ENCODE measurements at regions not wholly inside any gene's neighbourhood (a gene's known extent, or its start where the extent isn't known, plus 50 kb on each side); places are given as distances from the start of the nearest gene placed in this dataset.

DNA sequence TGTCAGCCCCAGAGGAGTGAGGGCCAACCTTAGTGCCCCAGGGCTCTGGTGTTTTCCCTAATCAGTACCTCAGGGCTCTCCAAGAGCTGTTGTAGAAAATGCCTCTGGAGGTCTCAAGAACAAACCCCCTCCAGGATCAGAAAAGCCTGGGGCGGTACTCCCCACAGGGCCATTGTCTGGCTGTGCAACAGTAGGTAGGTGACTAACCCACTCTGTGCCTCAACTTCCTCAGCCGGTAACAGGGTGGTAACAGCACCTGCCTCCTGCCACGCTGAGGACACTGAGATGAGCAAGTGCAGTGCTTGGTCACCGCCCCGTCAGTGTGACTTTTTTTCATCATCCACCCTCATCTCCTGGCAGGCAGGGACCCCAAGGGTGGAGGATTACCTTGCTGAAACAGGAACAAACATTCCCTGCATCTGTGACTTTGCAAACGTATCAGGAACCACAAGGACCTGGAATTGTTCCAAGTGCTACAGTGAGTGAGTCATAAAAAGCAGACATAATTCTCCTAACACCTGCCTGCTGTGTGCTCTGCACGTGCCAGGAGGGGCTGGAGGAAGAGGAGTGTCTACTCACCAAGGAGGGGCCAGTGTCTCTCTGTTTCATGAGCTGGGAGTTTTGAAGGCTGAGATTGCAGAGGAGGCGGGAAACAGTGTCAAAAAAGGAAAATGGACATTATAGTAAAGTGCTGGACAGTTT is 440.8 kb downstream of the NPHP4 start:
- no peak overlapping the region for H3K4me3 ChIP-seq (ENCODE audit: low read length in 2 of 2)
- peak in 1 of 9 donors; percentile 16 for DNase-seq (ENCODE audit: low read depth in 6 of 9, low spot score in 9 of 9)
- H3K4me1 ChIP-seq (ENCODE audit: control insufficient read depth in 2 of 2, insufficient read depth in 2 of 2, low read length in 2 of 2) = no peaks in the 10 kb centered on the region
- H3K36me3 ChIP-seq (ENCODE audit: control insufficient read depth in 2 of 2, insufficient read depth in 2 of 2, low read length in 1 of 2) = no peaks in the 10 kb centered on the region
- 21% methylated on average over 8 of the region's 8 CpGs for WGBS
- no peak overlapping the region for H3K27ac ChIP-seq (ENCODE audit: low read depth in 1 of 2, low read length in 1 of 2)
- H3K27me3 ChIP-seq (ENCODE audit: control insufficient read depth in 2 of 2, insufficient read depth in 1 of 2, low read length in 1 of 2) = no peaks in the 10 kb centered on the region
- no peaks in the 10 kb centered on the region for H3K9me3 ChIP-seq (ENCODE audit: control insufficient read depth in 2 of 2, insufficient read depth in 1 of 2, low read length in 1 of 2)

DNA sequence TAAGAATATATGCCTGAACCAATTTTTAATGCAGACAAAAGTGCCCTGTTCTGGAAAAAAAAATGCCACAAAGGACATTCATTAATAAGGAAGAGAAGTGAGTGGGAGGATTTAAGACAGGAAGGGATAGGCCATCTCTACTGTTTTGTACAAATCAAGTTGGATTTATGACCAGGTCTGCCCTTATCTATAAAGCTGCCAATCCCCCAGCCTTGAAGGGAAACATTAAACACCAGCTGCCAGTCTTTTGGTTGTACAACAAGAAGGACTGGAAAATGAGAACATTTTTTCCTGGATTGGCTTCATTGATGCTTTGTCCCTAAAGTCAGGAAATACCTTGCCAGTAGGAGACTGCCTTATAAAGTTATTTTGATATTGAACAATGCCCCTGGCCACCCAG is 444.0 kb downstream of the NPHP4 start:
- Histone ChIP-seq H3K4me1 (ENCODE audit: control insufficient read depth in 2 of 2, insufficient read depth in 2 of 2, low read length in 2 of 2) (no peaks in the 10 kb centered on the region), H3K27ac (ENCODE audit: low read depth in 1 of 2, low read length in 1 of 2) (no peak overlapping the region), H3K9me3 (ENCODE audit: control insufficient read depth in 2 of 2, insufficient read depth in 1 of 2, low read length in 1 of 2) (no peaks in the 10 kb centered on the region), H3K36me3 (ENCODE audit: control insufficient read depth in 2 of 2, insufficient read depth in 2 of 2, low read length in 1 of 2) (no peaks in the 10 kb centered on the region), H3K27me3 (ENCODE audit: control insufficient read depth in 2 of 2, insufficient read depth in 1 of 2, low read length in 1 of 2) (no peaks in the 10 kb centered on the region), H3K4me3 (ENCODE audit: low read length in 2 of 2) (no peak overlapping the region)
- DNase-seq (ENCODE audit: low read depth in 6 of 9, low spot score in 9 of 9) = no peak

- 90% methylated on average over 5 of the region's 5 CpGs for whole genome bisulfite sequencing
- H3K27me3 ChIP-seq (ENCODE audit: control insufficient read depth in 2 of 2, insufficient read depth in 1 of 2, low read length in 1 of 2) = no peaks in the 10 kb centered on the region
Measured at GRCh38 chr1:5543235-5543634, 449.0 kb downstream of the NPHP4 start.

GRCh38 chr1:5532811-5533210 is 459.4 kb downstream of the NPHP4 start:
- DNase-seq (ENCODE audit: low read depth in 6 of 9, low spot score in 9 of 9) = no peak
- Histone ChIP-seq H3K36me3 (ENCODE audit: control insufficient read depth in 2 of 2, insufficient read depth in 2 of 2, low read length in 1 of 2) (no peaks in the 10 kb centered on the region), H3K4me1 (ENCODE audit: control insufficient read depth in 2 of 2, insufficient read depth in 2 of 2, low read length in 2 of 2) (no peaks in the 10 kb centered on the region), H3K27ac (ENCODE audit: low read depth in 1 of 2, low read length in 1 of 2) (no peak overlapping the region), H3K9me3 (ENCODE audit: control insufficient read depth in 2 of 2, insufficient read depth in 1 of 2, low read length in 1 of 2) (no peaks in the 10 kb centered on the region), H3K27me3 (ENCODE audit: control insufficient read depth in 2 of 2, insufficient read depth in 1 of 2, low read length in 1 of 2) (no peaks in the 10 kb centered on the region), H3K4me3 (ENCODE audit: low read length in 2 of 2) (no peak overlapping the region)
- WGBS = 98% methylated on average over 3 of the region's 3 CpGs

More at GRCh38 chr1:5543235-5543634, 449.0 kb downstream of the NPHP4 start:
- Histone ChIP-seq H3K36me3 (ENCODE audit: control insufficient read depth in 2 of 2, insufficient read depth in 2 of 2, low read length in 1 of 2) (no peaks in the 10 kb centered on the region), H3K4me3 (ENCODE audit: low read length in 2 of 2) (no peak overlapping the region), H3K27ac (ENCODE audit: low read depth in 1 of 2, low read length in 1 of 2) (no peak overlapping the region), H3K4me1 (ENCODE audit: control insufficient read depth in 2 of 2, insufficient read depth in 2 of 2, low read length in 2 of 2) (no peaks in the 10 kb centered on the region), H3K9me3 (ENCODE audit: control insufficient read depth in 2 of 2, insufficient read depth in 1 of 2, low read length in 1 of 2) (no peaks in the 10 kb centered on the region)
- DNase-seq (ENCODE audit: low read depth in 6 of 9, low spot score in 9 of 9) = no peak

DNA sequence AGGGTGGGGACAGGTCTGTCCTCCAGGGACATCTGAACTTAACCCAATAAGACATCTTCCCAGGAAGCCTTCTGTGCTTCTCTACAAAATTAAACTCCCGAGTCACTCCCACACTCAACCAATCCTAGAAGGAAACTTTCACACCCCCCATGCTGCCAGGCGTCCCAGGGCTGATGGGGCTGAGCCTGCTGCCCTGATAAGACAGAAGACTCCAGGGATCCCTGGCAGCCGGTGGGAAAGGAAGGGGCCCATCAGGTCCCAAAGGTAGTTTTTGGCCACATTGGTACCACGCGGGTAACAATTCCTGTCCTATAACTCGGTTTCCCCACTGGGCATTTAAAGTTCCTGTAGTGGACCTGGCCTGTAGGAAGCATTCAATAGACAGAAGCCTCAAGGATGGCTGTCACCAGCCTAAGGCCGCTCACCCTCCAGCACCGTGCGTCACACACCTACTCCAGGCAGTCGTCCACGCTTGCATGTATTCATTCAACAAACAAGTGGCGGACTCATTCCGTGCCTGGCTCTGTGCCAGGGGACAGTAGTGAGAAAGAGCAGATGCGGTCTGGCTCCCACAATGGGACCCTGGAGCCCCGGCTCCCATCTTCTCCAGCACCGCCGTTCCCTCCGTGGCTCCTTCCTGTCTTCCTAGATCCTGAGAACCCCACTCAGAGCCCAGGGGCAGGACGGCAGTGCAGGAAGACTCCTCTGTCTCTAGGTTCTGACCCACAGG is 465.2 kb downstream of the NPHP4 start:
- DNase-seq (ENCODE audit: low read depth in 6 of 9, low spot score in 9 of 9) = no peak
- Histone ChIP-seq H3K36me3 (ENCODE audit: control insufficient read depth in 2 of 2, insufficient read depth in 2 of 2, low read length in 1 of 2) (no peaks in the 10 kb centered on the region), H3K4me3 (ENCODE audit: low read length in 2 of 2) (no peak overlapping the region), H3K27ac (ENCODE audit: low read depth in 1 of 2, low read length in 1 of 2) (no peak overlapping the region), H3K27me3 (ENCODE audit: control insufficient read depth in 2 of 2, insufficient read depth in 1 of 2, low read length in 1 of 2) (no peaks in the 10 kb centered on the region), H3K9me3 (ENCODE audit: control insufficient read depth in 2 of 2, insufficient read depth in 1 of 2, low read length in 1 of 2) (no peaks in the 10 kb centered on the region), H3K4me1 (ENCODE audit: control insufficient read depth in 2 of 2, insufficient read depth in 2 of 2, low read length in 2 of 2) (no peaks in the 10 kb centered on the region)
- 91% methylated on average over 19 of the region's 19 CpGs for WGBS

GRCh38 chr1:5526385-5526750 is 465.9 kb downstream of the NPHP4 start:
- H3K4me3 ChIP-seq (ENCODE audit: low read length in 2 of 2) = no peak overlapping the region
- no peak overlapping the region for H3K27ac ChIP-seq (ENCODE audit: low read depth in 1 of 2, low read length in 1 of 2)
- DNase-seq (ENCODE audit: low read depth in 6 of 9, low spot score in 9 of 9) = no peak
- no peaks in the 10 kb centered on the region for H3K27me3 ChIP-seq (ENCODE audit: control insufficient read depth in 2 of 2, insufficient read depth in 1 of 2, low read length in 1 of 2)
- no peaks in the 10 kb centered on the region for H3K36me3 ChIP-seq (ENCODE audit: control insufficient read depth in 2 of 2, insufficient read depth in 2 of 2, low read length in 1 of 2)
- no peaks in the 10 kb centered on the region for H3K9me3 ChIP-seq (ENCODE audit: control insufficient read depth in 2 of 2, insufficient read depth in 1 of 2, low read length in 1 of 2)
- WGBS = 79% methylated on average over 8 of the region's 8 CpGs
- no peaks in the 10 kb centered on the region for H3K4me1 ChIP-seq (ENCODE audit: control insufficient read depth in 2 of 2, insufficient read depth in 2 of 2, low read length in 2 of 2)

DNA sequence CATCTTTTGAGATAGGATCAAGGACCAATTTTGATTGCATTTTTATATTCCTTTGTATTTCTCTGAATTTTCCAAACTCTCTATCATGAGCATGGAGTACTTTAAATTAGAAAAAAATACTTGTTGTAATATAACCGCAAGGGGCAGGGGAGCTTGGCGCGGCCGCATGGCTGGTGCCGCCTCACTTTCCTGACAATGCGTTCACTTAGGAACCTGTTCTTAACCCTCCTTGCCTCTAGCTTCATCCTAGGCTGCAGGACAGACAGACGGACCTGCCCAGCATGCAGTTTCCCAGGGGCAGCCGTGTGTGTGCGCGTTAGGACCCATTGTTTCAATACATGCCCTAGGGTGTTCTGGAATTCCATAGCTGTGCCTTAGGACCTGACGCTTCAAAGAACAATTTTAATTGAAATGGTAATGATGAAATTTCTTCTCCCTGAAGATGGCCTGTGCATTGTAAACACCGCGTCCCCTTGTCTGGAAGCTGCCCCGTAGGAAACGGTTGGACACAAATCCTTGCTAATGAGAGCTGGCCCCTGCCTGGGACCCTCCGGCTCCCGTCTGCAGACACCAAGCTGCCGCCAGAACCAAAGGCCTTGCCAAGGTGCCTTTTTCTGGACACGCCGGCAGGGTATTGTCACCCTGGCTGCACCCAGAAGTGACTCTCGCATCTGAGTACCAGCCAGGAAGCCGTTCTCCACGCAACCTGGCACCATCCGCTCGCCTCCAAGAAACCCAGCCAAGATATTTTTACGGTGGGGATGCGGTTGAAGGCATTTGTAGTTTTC is 466.4 kb downstream of the NPHP4 start:
- Histone ChIP-seq H3K4me3 (ENCODE audit: low read length in 2 of 2) (no peak overlapping the region), H3K4me1 (ENCODE audit: control insufficient read depth in 2 of 2, insufficient read depth in 2 of 2, low read length in 2 of 2) (no peaks in the 10 kb centered on the region), H3K27me3 (ENCODE audit: control insufficient read depth in 2 of 2, insufficient read depth in 1 of 2, low read length in 1 of 2) (no peaks in the 10 kb centered on the region), H3K36me3 (ENCODE audit: control insufficient read depth in 2 of 2, insufficient read depth in 2 of 2, low read length in 1 of 2) (no peaks in the 10 kb centered on the region), H3K9me3 (ENCODE audit: control insufficient read depth in 2 of 2, insufficient read depth in 1 of 2, low read length in 1 of 2) (no peaks in the 10 kb centered on the region), H3K27ac (ENCODE audit: low read depth in 1 of 2, low read length in 1 of 2) (no peak overlapping the region)
- WGBS = 95% methylated on average over 27 of the region's 27 CpGs
- no peak for DNase-seq (ENCODE audit: low read depth in 6 of 9, low spot score in 9 of 9)

DNA sequence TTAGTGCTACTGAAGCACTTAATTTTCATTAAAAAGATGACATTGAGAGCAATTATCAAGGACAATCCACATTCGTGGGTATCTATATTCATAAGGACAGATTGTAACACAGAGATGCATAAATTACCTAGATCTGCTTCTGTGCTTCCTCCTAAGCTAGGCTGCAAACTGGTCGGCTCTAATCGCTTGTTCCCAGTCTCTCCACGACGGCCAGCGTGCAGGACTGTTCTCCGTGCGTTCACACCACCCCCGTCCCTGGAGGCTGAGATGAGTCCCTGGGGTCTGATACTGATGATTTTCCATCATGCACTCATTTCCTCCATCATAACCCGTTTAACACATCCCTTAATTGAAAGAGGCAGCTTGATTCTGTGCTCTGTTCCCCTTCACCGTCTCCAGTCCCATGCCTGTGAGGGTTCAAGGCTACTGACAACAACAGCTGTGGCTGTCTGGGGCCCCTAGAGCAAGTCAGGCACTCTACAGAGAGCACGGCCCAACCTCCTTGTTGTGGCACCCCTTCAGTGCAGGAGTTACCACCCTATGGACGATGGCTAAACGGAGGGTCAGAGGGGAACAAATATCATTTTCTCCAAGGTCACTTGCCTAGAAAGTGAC is 469.6 kb downstream of the NPHP4 start:
- Histone ChIP-seq H3K27me3 (ENCODE audit: control insufficient read depth in 2 of 2, insufficient read depth in 1 of 2, low read length in 1 of 2) (no peaks in the 10 kb centered on the region), H3K36me3 (ENCODE audit: control insufficient read depth in 2 of 2, insufficient read depth in 2 of 2, low read length in 1 of 2) (no peaks in the 10 kb centered on the region), H3K4me3 (ENCODE audit: low read length in 2 of 2) (no peak overlapping the region), H3K27ac (ENCODE audit: low read depth in 1 of 2, low read length in 1 of 2) (no peak overlapping the region), H3K9me3 (ENCODE audit: control insufficient read depth in 2 of 2, insufficient read depth in 1 of 2, low read length in 1 of 2) (no peaks in the 10 kb centered on the region), H3K4me1 (ENCODE audit: control insufficient read depth in 2 of 2, insufficient read depth in 2 of 2, low read length in 2 of 2) (no peaks in the 10 kb centered on the region)
- no peak for DNase-seq (ENCODE audit: low read depth in 6 of 9, low spot score in 9 of 9)
- 49% methylated on average over 14 of the region's 14 CpGs for WGBS

All from thymus (tissue), 11 donors.